SK-N-SH (cell line): ENCODE measurements at regions not wholly inside any gene's neighbourhood (a gene's known extent, or its start where the extent isn't known, plus 50 kb on each side); places are given as distances from the start of the nearest gene placed in this dataset.

ENCODE experiments used
- CTCF ChIA-PET: fragments of 300-600, 350-600 bp; formaldehyde crosslinking; extraction: SDS; loops from one replicate; lab custom pipeline; 2021; lab: Yijun Ruan, JAX
- POLR2A ChIA-PET: fragments of 350-600 bp; sonication (Branson Sonifier 250); formaldehyde crosslinking; extraction: SDS; loops from one replicate; lab custom pipeline; 2020; ENCODE audit warnings: antibody characterized with exemption, inconsistent platforms; lab: Yijun Ruan, JAX
- DNase-seq: peaks from one replicate; pipeline ENCODE4 v3.0.0; 2012
- H2AFZ ChIP-seq: fragments of 200-600 bp; sonication (generic); 2 replicates; pipeline ENCODE4 v1.8.1; 2016; ENCODE audit warnings: antibody characterized with exemption, mild to moderate bottlenecking, low read depth
- H3F3A ChIP-seq: fragments of 200-600 bp; sonication (generic); replicated peaks from 2 replicates; pipeline ENCODE3; 2016; ENCODE audit warnings: antibody characterized with exemption, mild to moderate bottlenecking; ENCODE audit not compliant: insufficient read depth
- H3K27ac ChIP-seq, 2 experiments: fragments of 200-500 bp in 1 of 2; fragments of 200-600 bp in 1 of 2; sonication (Bioruptor generic) in 1 of 2; sonication (generic), shearing (Covaris generic) in 1 of 2; 2 replicates each; pipeline versions ENCODE4 v1.5.1 to v1.6.1; 2014 to 2016; ENCODE audit warnings: low read depth in 2 of 2, inconsistent platforms in 1 of 2, low read length in 1 of 2, mild to moderate bottlenecking in 1 of 2, mixed read lengths in 1 of 2
- H3K27me3 ChIP-seq: fragments of 200-600 bp; sonication (generic), shearing (Covaris generic); 2 replicates; pipeline ENCODE4 v1.6.1; 2016; ENCODE audit warnings: mixed run types; ENCODE audit not compliant: insufficient read depth
- H3K36me3 ChIP-seq, 2 experiments: fragments of 200-500 bp in 1 of 2; fragments of 200-600 bp in 1 of 2; sonication (Bioruptor generic) in 1 of 2; sonication (generic) in 1 of 2; replicated peaks in 1 of 2; 2 replicates each; pipeline versions ENCODE3 to v1.5.1; 2014 to 2016; ENCODE audit warnings: low read length in 1 of 2, mild to moderate bottlenecking in 1 of 2; ENCODE audit not compliant: insufficient read depth in 2 of 2, control insufficient read depth in 1 of 2
- H3K4me1 ChIP-seq, 2 experiments: fragments of 200-500 bp in 1 of 2; fragments of 200-600 bp in 1 of 2; sonication (Bioruptor generic) in 1 of 2; sonication (generic), shearing (Covaris generic) in 1 of 2; 2 replicates each; pipeline versions ENCODE4 v1.5.1 to v1.6.1; 2014 to 2016; ENCODE audit warnings: low read depth in 1 of 2, low read length in 1 of 2, mixed run types in 1 of 2; ENCODE audit not compliant: insufficient read depth in 2 of 2, control insufficient read depth in 1 of 2
- H3K4me2 ChIP-seq: fragments of 200-600 bp; sonication (generic), shearing (Covaris generic); 2 replicates; pipeline ENCODE4 v1.6.1; 2017; ENCODE audit warnings: mixed run types
- H3K4me3 ChIP-seq, 2 experiments: fragments of 200-500 bp in 1 of 2; fragments of 200-600 bp in 1 of 2; sonication (Bioruptor generic) in 1 of 2; sonication (generic), shearing (Covaris generic) in 1 of 2; 2 replicates each; pipeline versions ENCODE4 v1.5.1 to v1.8.1; 2014 to 2016; ENCODE audit warnings: low read depth in 2 of 2, inconsistent platforms in 1 of 2, low read length in 1 of 2, mild to moderate bottlenecking in 1 of 2, mixed read lengths in 1 of 2, moderate library complexity in 1 of 2
- H3K79me2 ChIP-seq: fragments of 200-600 bp; sonication (generic); 2 replicates; pipeline ENCODE4 v1.8.1; 2017; ENCODE audit warnings: mild to moderate bottlenecking; ENCODE audit not compliant: insufficient read depth
- H3K9ac ChIP-seq: fragments of 200-600 bp; sonication (generic); 2 replicates; pipeline ENCODE4 v1.6.1; 2017; ENCODE audit warnings: mixed run types
- H3K9me2 ChIP-seq: fragments of 200-600 bp; sonication (generic); 2 replicates; pipeline ENCODE4 v1.6.1; 2017; ENCODE audit warnings: mixed run types
- H3K9me3 ChIP-seq: fragments of 200-600 bp; sonication (generic); 2 replicates; pipeline ENCODE4 v1.6.1; 2017; ENCODE audit warnings: mixed run types, mild to moderate bottlenecking, moderate library complexity
- H4K20me1 ChIP-seq: fragments of 200-600 bp; sonication (generic); 2 replicates; pipeline ENCODE4 v1.6.1; 2017; ENCODE audit warnings: mild to moderate bottlenecking, mixed run types; ENCODE audit not compliant: insufficient read depth
- EP300 ChIP-seq, 2 experiments: IDR thresholded peaks; 2 replicates each; pipeline versions ENCODE4 v1.4.0 to v1.6.1; 2012; ENCODE audit warnings: borderline replicate concordance in 1 of 2, low read depth in 1 of 2, low read length in 1 of 2
- FOSL2 ChIP-seq: IDR thresholded peaks from 2 replicates; pipeline ENCODE4 v1.4.0; 2012; ENCODE audit warnings: low read depth, mild to moderate bottlenecking, moderate library complexity, borderline replicate concordance
- FOXM1 ChIP-seq: IDR thresholded peaks from 2 replicates; pipeline ENCODE4 v1.4.0; 2012; ENCODE audit warnings: low read depth, mild to moderate bottlenecking
- GABPA ChIP-seq: IDR thresholded peaks from 2 replicates; pipeline ENCODE4 v1.4.0; 2012; ENCODE audit warnings: low read depth, mild to moderate bottlenecking
- GATA2 ChIP-seq: sonication (generic); formaldehyde crosslinking; IDR thresholded peaks from 2 replicates; pipeline ENCODE4 v1.5.0; 2020; ENCODE audit warnings: mild to moderate bottlenecking, missing genetic modification reagents
- JUND ChIP-seq: IDR thresholded peaks from 2 replicates; pipeline ENCODE4 v1.4.0; 2012
- MEF2A ChIP-seq: IDR thresholded peaks from 2 replicates; pipeline ENCODE4 v1.4.0; 2012; ENCODE audit warnings: low read depth, borderline replicate concordance
- MXI1 ChIP-seq: IDR thresholded peaks from 2 replicates; pipeline ENCODE4 v1.6.1; 2012; ENCODE audit warnings: mild to moderate bottlenecking, low read depth, low read length, improper control_type of control experiment
- POLR2AphosphoS5 ChIP-seq: IDR thresholded peaks from 2 replicates; pipeline ENCODE4 v1.6.1; 2012; ENCODE audit warnings: low read depth, low read length
- RAD21 ChIP-seq: IDR thresholded peaks from 2 replicates; pipeline ENCODE4 v1.6.1; 2012; ENCODE audit warnings: mild to moderate bottlenecking, low read length
- RCOR1 ChIP-seq: fragments of 150-350 bp; IDR thresholded peaks from 2 replicates; pipeline ENCODE4 v1.6.1; 2017; ENCODE audit warnings: antibody characterized with exemption, low read length
- SMC3 ChIP-seq: IDR thresholded peaks from 2 replicates; pipeline ENCODE4 v1.6.1; 2012; ENCODE audit warnings: low read depth, low read length, improper control_type of control experiment
- TAF1 ChIP-seq: IDR thresholded peaks from 2 replicates; pipeline ENCODE4 v1.6.1; 2012; ENCODE audit warnings: low read depth, mild to moderate bottlenecking, low read length, moderate library complexity, borderline replicate concordance
- TEAD4 ChIP-seq: IDR thresholded peaks from 2 replicates; pipeline ENCODE4 v1.4.0; 2012; ENCODE audit warnings: mild to moderate bottlenecking, borderline replicate concordance; ENCODE audit not compliant: insufficient read depth
- WGBS: methylation state at CpG from one replicate; pipeline ENCODE4 v1.1.6; 2017; ENCODE audit warnings: low lambda C conversion rate; 5-methylcytosine and 5-hydroxymethylcytosine counted together
- TF ChIP-seq, protein P1 (sequence below): fragments of 150-350 bp; IDR thresholded peaks from 2 replicates; pipeline ENCODE4 v1.6.1; 2017; ENCODE audit warnings: antibody characterized with exemption, low read length, low read depth, borderline replicate concordance
- TF ChIP-seq, protein P2 (sequence below): IDR thresholded peaks from 2 replicates; pipeline ENCODE4 v1.4.0; 2012; ENCODE audit warnings: low read depth, borderline replicate concordance
- TF ChIP-seq, protein P3 (sequence below): IDR thresholded peaks from 2 replicates; pipeline ENCODE4 v1.4.0; 2012; ENCODE audit warnings: low read depth
- TF ChIP-seq, protein P4 (sequence below): fragments of 150-350 bp; IDR thresholded peaks from 2 replicates; pipeline ENCODE4 v1.6.1; 2016; ENCODE audit warnings: mild to moderate bottlenecking, low read depth, low read length

DNA sequence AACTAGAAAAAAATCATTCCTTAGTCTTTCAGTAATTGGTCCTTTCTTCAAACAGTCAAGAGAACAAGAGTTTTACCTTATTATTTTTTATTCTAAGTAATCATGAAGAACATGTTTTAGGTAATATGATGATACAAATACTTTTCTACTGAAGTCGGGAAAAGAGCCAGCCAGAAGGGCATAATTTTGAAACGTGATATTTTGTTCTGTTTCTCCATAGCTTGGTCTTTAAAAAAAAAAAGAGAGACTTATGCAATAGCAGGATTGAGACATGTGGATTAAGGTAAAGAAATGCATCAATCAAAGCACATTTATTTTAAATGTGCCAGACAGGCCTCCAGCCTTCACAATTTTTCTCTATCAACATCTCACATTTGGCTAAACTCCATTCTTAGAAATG, 1016.8 kb downstream of the CNTNAP5 start:
- no peak overlapping the region for H3K4me3 ChIP-seq
- no peaks in the 10 kb centered on the region for H3K79me2 ChIP-seq
- ChIA-PET CTCF (interaction anchor here (1.2 kb wide), 1 partner anchor 474 kb away, joined by 3 read pairs; no protein-coding TSS in a partner anchor), POLR2A (no interaction called here)
- H3K27ac ChIP-seq: no peak overlapping the region
- H4K20me1 ChIP-seq: no peaks in the 10 kb centered on the region
- no peak overlapping the region for H2AFZ ChIP-seq
- H3K9me2 ChIP-seq: no peaks in the 10 kb centered on the region
- H3K9ac ChIP-seq: no peak overlapping the region
- H3K4me2 ChIP-seq: no peak overlapping the region
- no peaks in the 10 kb centered on the region for H3K27me3 ChIP-seq
- H3K9me3 ChIP-seq: peaks cover 5% of the 10 kb centered on the region; the same call in 1 of the 2 replicates
- TF ChIP-seq, protein P1, sequence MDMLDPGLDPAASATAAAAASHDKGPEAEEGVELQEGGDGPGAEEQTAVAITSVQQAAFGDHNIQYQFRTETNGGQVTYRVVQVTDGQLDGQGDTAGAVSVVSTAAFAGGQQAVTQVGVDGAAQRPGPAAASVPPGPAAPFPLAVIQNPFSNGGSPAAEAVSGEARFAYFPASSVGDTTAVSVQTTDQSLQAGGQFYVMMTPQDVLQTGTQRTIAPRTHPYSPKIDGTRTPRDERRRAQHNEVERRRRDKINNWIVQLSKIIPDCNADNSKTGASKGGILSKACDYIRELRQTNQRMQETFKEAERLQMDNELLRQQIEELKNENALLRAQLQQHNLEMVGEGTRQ: no peak
- TF ChIP-seq, protein P2, sequence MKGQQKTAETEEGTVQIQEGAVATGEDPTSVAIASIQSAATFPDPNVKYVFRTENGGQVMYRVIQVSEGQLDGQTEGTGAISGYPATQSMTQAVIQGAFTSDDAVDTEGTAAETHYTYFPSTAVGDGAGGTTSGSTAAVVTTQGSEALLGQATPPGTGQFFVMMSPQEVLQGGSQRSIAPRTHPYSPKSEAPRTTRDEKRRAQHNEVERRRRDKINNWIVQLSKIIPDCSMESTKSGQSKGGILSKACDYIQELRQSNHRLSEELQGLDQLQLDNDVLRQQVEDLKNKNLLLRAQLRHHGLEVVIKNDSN: no peak
- TF ChIP-seq, protein P3, sequence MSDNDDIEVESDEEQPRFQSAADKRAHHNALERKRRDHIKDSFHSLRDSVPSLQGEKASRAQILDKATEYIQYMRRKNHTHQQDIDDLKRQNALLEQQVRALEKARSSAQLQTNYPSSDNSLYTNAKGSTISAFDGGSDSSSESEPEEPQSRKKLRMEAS: no peak
- TF ChIP-seq EP300 (IDR thresholded peaks at IDR 0.05; ENCODE audit: borderline replicate concordance in 1 of 2, low read depth in 1 of 2, low read length in 1 of 2) (no peak), TEAD4 (no peak), GATA2 (no peak), RAD21 (no peak), FOSL2 (no peak), SMC3 (no peak), MXI1 (no peak), JUND (no peak), MEF2A (no peak), POLR2AphosphoS5 (no peak), RCOR1 (no peak), GABPA (no peak), FOXM1 (no peak), TAF1 (no peak)
- TF ChIP-seq, protein P4, sequence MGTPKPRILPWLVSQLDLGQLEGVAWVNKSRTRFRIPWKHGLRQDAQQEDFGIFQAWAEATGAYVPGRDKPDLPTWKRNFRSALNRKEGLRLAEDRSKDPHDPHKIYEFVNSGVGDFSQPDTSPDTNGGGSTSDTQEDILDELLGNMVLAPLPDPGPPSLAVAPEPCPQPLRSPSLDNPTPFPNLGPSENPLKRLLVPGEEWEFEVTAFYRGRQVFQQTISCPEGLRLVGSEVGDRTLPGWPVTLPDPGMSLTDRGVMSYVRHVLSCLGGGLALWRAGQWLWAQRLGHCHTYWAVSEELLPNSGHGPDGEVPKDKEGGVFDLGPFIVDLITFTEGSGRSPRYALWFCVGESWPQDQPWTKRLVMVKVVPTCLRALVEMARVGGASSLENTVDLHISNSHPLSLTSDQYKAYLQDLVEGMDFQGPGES: no peak
- H3K4me1 ChIP-seq: no peaks in the 10 kb centered on the region
- H3F3A ChIP-seq: no peaks in the 10 kb centered on the region
- H3K36me3 ChIP-seq: no peaks in the 10 kb centered on the region
- DNase-seq: no peak
- WGBS: 1% methylated on average over 2 of the region's 2 CpGs
